Neural cell (in vitro differentiated cells): ENCODE measurements at regions not wholly inside any gene's neighbourhood (a gene's known extent, or its start where the extent isn't known, plus 50 kb on each side); places are given as distances from the start of the nearest gene placed in this dataset.

Experiments
- H2AFZ ChIP-seq: fragments of 200-600, 300-800 bp; sonication (generic), shearing (Covaris generic); 2 replicates; pipeline ENCODE4 v1.6.0; 2014; ENCODE audit warnings: low read depth, mild to moderate bottlenecking, antibody characterized with exemption, low read length, moderate library complexity
- H3F3A ChIP-seq: fragments of 200-600 bp; shearing (Covaris generic); 2 replicates; pipeline ENCODE4 v1.6.1; 2016; ENCODE audit warnings: mild to moderate bottlenecking, moderate library complexity, mixed read lengths, antibody characterized with exemption, low read length; ENCODE audit not compliant: insufficient read depth, poor library complexity, severe bottlenecking
- H3K27ac ChIP-seq: fragments of 200-600, 300-800 bp; sonication (generic), shearing (Covaris generic); 2 replicates; pipeline ENCODE4 v1.5.1; 2014; ENCODE audit warnings: mild to moderate bottlenecking, low read length, moderate library complexity
- H3K27me3 ChIP-seq: fragments of 300-800, 200-600 bp; sonication (generic), shearing (Covaris generic); 2 replicates; pipeline ENCODE4 v1.6.0; 2014; ENCODE audit warnings: mild to moderate bottlenecking, low read depth, low read length, moderate library complexity; ENCODE audit not compliant: insufficient read depth
- H3K36me3 ChIP-seq: fragments of 300-800, 200-600 bp; sonication (generic), shearing (Covaris generic); 2 replicates; pipeline ENCODE4 v1.5.1; 2014; ENCODE audit warnings: mild to moderate bottlenecking, antibody characterized with exemption, low read length, moderate library complexity; ENCODE audit not compliant: insufficient read depth
- H3K4me2 ChIP-seq: fragments of 300-800, 200-600 bp; sonication (generic), shearing (Covaris generic); 2 replicates; pipeline ENCODE4 v1.6.0; 2014; ENCODE audit warnings: mild to moderate bottlenecking, low read length
- H3K4me3 ChIP-seq: fragments of 300-800, 200-600 bp; sonication (generic), shearing (Covaris generic); 2 replicates; pipeline ENCODE4 v1.5.1; 2014; ENCODE audit warnings: mild to moderate bottlenecking, low read length, moderate library complexity
- H3K79me2 ChIP-seq: fragments of 200-600 bp; shearing (Covaris generic); replicated peaks from 2 replicates; pipeline ENCODE4 v1.6.0; 2014; ENCODE audit warnings: mild to moderate bottlenecking, low read length, moderate library complexity; ENCODE audit not compliant: insufficient read depth
- H3K9ac ChIP-seq: fragments of 300-800, 200-600 bp; sonication (generic), shearing (Covaris generic); 2 replicates; pipeline ENCODE4 v1.6.1; 2016; ENCODE audit warnings: mild to moderate bottlenecking, low read length, mixed read lengths
- H3K9me2 ChIP-seq: fragments of 200-600 bp; shearing (Covaris generic); 2 replicates; pipeline ENCODE4 v1.6.1; 2016; ENCODE audit warnings: mild to moderate bottlenecking, low read length, mixed read lengths; ENCODE audit not compliant: insufficient read depth
- H3K9me3 ChIP-seq: fragments of 200-600, 300-800 bp; sonication (generic), shearing (Covaris generic); 2 replicates; pipeline ENCODE4 v1.6.1; 2016; ENCODE audit warnings: mild to moderate bottlenecking, mixed run types, low read length, moderate library complexity, mixed read lengths
- H4K20me1 ChIP-seq: fragments of 200-600 bp; shearing (Covaris generic); 2 replicates; pipeline ENCODE4 v1.6.1; 2016; ENCODE audit warnings: mild to moderate bottlenecking, mixed run types; ENCODE audit not compliant: insufficient read depth
- CTCF ChIP-seq: fragments of 450-650 bp; IDR thresholded peaks from 2 replicates; pipeline ENCODE4 v1.5.1; 2014; ENCODE audit warnings: antibody characterized with exemption, mild to moderate bottlenecking, moderate library complexity; ENCODE audit not compliant: poor library complexity, severe bottlenecking
- EP300 ChIP-seq: fragments of 450-650 bp; conservative IDR thresholded peaks from 2 replicates; pipeline ENCODE4 v1.6.1; 2014; ENCODE audit warnings: antibody characterized with exemption, mild to moderate bottlenecking, moderate library complexity; ENCODE audit not compliant: poor library complexity, severe bottlenecking
- EZH2 ChIP-seq: fragments of 200-600, 300-800 bp; shearing (Covaris generic), sonication (generic); IDR thresholded peaks from 2 replicates; pipeline ENCODE4 v1.6.1; 2014; ENCODE audit warnings: antibody characterized with exemption, low read length, borderline replicate concordance, mild to moderate bottlenecking; ENCODE audit not compliant: insufficient read depth, poor library complexity, severe bottlenecking
- MXI1 ChIP-seq: fragments of 450-650 bp; conservative IDR thresholded peaks from 2 replicates; pipeline ENCODE4 v1.6.1; 2014; ENCODE audit warnings: antibody characterized with exemption, mild to moderate bottlenecking; ENCODE audit not compliant: poor library complexity, severe bottlenecking
- POLR2AphosphoS5 ChIP-seq: IDR thresholded peaks from 2 replicates; pipeline ENCODE4 v1.6.1; 2012
- RAD21 ChIP-seq: fragments of 450-650 bp; conservative IDR thresholded peaks from 2 replicates; pipeline ENCODE4 v1.6.1; 2014; ENCODE audit warnings: antibody characterized with exemption, mild to moderate bottlenecking, moderate library complexity
- REST ChIP-seq: IDR thresholded peaks from 2 replicates; pipeline ENCODE4 v1.6.1; 2012; ENCODE audit warnings: borderline replicate concordance
- SMC3 ChIP-seq: fragments of 450-650 bp; conservative IDR thresholded peaks from 2 replicates; pipeline ENCODE4 v1.6.1; 2014; ENCODE audit warnings: antibody characterized with exemption, mild to moderate bottlenecking, moderate library complexity; ENCODE audit not compliant: poor library complexity
- TAF1 ChIP-seq: IDR thresholded peaks from 2 replicates; pipeline ENCODE4 v1.6.1; 2012; ENCODE audit warnings: low read depth

- H3K36me3 ChIP-seq: no peaks in the 10 kb centered on the region
- H3K27me3 ChIP-seq: no peaks in the 10 kb centered on the region
- no peak overlapping the region for H3K27ac ChIP-seq
- H3K9me3 ChIP-seq: no peaks in the 10 kb centered on the region
- no peak overlapping the region for H3K4me3 ChIP-seq
- no peak overlapping the region for H2AFZ ChIP-seq
- no peaks in the 10 kb centered on the region for H3K79me2 ChIP-seq
- TF ChIP-seq MXI1: no peak
- no peak for TF ChIP-seq EZH2
- no peak for TF ChIP-seq TAF1
- no peak for TF ChIP-seq POLR2AphosphoS5
- TF ChIP-seq SMC3: no peak
- TF ChIP-seq EP300: no peak
- TF ChIP-seq CTCF: no peak
- TF ChIP-seq RAD21: no peak
- no peak for TF ChIP-seq REST
- H3F3A ChIP-seq: no peaks in the 10 kb centered on the region
- no peak overlapping the region for H3K4me2 ChIP-seq
- no peaks in the 10 kb centered on the region for H4K20me1 ChIP-seq
- H3K9ac ChIP-seq: no peak overlapping the region
- H3K9me2 ChIP-seq: no peaks in the 10 kb centered on the region
Observed at GRCh38 chr18:70998490-70998889, 709.6 kb downstream of the SOCS6 start.

GRCh38 chr18:70994116-70994515, 705.3 kb downstream of the SOCS6 start:
- Histone ChIP-seq H3K9me3 (no peaks in the 10 kb centered on the region), H3K9ac (no peak overlapping the region), H3K4me2 (no peak overlapping the region), H4K20me1 (no peaks in the 10 kb centered on the region), H3K36me3 (no peaks in the 10 kb centered on the region), H3K27ac (no peak overlapping the region), H3K27me3 (no peaks in the 10 kb centered on the region), H3K79me2 (no peaks in the 10 kb centered on the region), H3K9me2 (no peaks in the 10 kb centered on the region), H3K4me3 (no peak overlapping the region), H2AFZ (no peak overlapping the region), H3F3A (no peaks in the 10 kb centered on the region)
- TF ChIP-seq REST: no peak
- TF ChIP-seq TAF1: no peak
- no peak for TF ChIP-seq MXI1
- no peak for TF ChIP-seq SMC3
- no peak for TF ChIP-seq CTCF
- no peak for TF ChIP-seq EP300
